Esophagus mucosa (tissue), 1 donor: ENCODE measurements at regions not wholly inside any gene's neighbourhood (a gene's known extent, or its start where the extent isn't known, plus 50 kb on each side); places are given as distances from the start of the nearest gene placed in this dataset.
"Not testable (repeated sequence)": the region's sequence is repeated elsewhere in the genome, so short reads cannot be mapped to it uniquely, and the experiment has no call there.

ENCODE experiments used
- ATAC-seq: fragments of 200-7000 bp; cut with Tn5 transposase; one replicate; pipeline ENCODE4 v1.9.1; 2020
- donor health status: DM: yes; HTN: yes; CAD: no.

DNA sequence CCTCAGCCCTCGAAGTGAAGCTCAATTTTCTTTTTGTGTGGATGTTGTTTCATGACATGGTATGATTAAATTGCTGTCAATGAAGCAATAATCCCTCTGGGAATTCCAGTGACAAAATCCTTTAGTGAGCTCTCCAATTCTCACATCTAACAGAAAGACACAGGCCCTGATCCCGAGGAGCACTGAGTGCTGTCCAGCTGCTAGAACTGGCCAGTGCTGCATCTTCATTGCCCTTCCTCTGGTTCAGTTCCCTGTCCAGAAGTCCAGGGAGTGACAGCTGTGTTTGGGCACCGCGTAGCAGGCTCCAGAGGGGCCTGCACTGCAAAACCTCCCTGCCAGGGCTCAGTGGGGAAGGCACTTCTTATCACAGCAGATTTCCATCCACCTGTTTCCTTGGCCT, 516.8 kb upstream of the ATP11B start:
- no peak for ATAC-seq

DNA sequence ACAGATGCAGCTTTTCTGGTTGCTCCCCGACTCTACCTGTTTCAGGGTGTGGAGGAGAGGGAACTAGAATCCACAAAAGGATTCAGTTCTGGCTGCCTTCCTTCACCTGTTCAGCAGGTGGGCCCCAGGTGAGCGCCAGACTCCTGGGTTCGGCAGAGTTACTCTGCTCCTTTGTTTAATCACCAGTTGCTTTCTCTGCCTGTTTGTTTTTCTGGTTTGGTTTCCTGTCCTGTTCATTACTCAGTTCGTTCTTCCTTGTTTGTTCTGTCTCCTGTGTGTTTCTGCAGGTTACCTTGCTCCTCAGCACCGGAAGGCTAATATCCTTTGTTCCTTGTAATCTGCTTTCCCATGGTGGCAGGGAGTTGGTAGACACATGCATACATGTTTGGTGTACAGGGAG, 508.5 kb upstream of the ATP11B start:
- peak; percentile 94 for ATAC-seq

DNA sequence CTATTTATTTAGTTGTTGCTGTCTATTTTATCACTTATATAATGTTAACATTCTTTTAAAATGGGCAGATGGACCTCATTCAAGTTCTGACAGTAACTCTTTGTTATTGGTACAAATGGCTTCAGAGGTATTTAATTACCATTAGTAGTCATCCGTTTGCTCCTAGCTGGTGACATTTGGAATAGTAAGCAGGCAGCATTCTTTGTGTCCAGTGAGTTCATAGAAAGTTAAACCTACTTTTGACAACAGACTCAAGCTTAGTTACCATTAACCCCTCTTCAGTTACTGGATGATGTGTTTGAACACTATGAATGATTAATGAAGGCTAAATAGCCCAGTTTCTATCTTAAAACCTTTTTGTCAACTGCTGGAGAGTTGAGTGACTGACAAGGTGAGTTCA, 500.7 kb upstream of the ATP11B start:
- no peak for ATAC-seq

DNA sequence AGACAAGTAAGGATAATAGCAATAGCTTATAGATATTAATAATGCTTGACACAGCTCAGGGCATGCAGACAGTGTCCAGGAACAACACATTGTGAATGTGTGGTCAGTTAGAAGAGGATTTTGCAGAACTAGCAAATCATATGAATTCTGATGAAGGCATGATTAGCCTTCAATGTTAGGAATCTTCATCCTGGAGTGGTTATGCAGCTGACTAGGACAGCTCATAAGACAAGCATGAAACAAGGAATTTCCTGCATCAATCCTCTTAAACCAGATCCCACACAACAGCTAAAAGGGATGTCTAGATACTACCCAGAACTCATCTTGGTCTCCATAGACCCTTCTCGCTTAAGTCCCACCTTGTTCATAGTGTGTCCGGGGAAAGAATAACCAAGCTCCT, 499.0 kb upstream of the ATP11B start:
- no peak for ATAC-seq

DNA sequence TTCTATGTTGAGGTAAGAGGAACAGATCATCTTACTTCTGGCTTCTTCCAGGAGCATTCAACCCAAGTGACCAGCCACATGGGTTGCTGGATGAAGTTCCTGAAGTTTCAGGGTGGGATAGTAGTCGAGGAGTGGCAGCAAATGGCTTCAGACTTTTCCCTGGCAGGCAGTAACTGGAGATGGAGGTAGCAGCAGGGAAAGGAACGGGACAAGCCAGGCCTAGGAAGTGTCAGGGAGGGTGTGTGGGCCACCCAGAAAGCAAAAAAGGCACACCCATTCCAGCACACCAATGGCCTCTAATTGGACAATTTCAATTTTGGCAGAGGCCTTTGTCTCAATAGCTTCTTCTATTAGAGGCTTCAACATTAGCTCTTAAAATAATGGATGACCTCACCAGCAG, 498.6 kb upstream of the ATP11B start:
- ATAC-seq: no peak

GRCh38 chr3:182300266-182300665, 493.0 kb upstream of the ATP11B start:
- no peak for ATAC-seq

- ATAC-seq: no peak
Observed at GRCh38 chr3:182303169-182303568, 490.1 kb upstream of the ATP11B start.

GRCh38 chr3:182305881-182306665, 487.2 kb upstream of the ATP11B start:
- ATAC-seq: no peak

- ATAC-seq: no peak
Observed at GRCh38 chr3:182308328-182308727, 485.0 kb upstream of the ATP11B start.

- peak; percentile 52 for ATAC-seq
Observed at GRCh38 chr3:182309120-182309519, 484.2 kb upstream of the ATP11B start.

DNA sequence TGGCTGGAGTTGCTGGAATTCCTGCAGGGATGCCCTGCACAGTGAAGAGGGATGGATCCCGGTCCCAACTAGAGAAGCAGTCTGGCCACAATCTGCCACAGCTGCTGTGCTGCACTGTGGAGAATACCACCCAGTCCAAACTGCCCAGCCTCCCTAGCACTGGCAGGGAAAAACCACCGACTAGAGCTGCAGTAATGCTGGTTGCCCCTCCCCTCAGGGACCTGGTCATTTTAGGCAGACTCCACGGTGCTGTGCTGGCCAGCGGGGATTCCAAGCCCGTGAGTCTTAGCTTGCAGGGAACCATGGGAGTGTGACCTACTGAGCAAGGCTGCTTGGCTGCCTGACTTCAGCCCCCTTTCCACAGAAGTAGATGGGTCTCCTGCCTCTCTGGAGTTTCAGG, 478.0 kb upstream of the ATP11B start:
- no peak for ATAC-seq

DNA sequence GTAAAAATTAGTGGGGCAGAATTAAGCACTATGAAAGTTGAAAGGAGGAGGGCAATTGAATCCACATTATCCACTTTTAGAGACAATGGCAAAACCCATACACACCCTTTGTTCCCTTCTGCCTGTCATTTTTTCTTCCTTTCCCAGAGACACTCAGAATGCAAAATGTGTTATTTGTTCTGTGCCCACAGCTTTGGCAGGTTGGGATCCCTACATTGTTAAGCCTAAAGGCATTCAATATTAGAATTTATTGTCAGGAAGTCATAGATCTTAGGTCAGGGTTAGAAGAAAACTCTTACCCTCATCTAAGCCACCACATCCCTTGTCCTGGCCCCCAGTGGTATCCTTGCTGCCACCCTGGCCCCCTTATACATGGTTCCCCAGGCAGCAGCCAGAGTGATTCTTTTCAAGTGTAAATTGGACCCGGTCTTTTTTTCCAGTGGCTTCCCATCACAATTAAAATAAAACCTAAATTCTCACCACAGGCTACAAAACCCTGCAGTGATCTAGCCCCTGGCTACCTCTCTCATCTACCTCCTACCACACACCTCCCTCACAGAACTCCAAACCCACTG, 470.1 kb upstream of the ATP11B start:
- ATAC-seq: no peak

- ATAC-seq: no peak
Observed at GRCh38 chr3:182323898-182324297, 469.4 kb upstream of the ATP11B start.

DNA sequence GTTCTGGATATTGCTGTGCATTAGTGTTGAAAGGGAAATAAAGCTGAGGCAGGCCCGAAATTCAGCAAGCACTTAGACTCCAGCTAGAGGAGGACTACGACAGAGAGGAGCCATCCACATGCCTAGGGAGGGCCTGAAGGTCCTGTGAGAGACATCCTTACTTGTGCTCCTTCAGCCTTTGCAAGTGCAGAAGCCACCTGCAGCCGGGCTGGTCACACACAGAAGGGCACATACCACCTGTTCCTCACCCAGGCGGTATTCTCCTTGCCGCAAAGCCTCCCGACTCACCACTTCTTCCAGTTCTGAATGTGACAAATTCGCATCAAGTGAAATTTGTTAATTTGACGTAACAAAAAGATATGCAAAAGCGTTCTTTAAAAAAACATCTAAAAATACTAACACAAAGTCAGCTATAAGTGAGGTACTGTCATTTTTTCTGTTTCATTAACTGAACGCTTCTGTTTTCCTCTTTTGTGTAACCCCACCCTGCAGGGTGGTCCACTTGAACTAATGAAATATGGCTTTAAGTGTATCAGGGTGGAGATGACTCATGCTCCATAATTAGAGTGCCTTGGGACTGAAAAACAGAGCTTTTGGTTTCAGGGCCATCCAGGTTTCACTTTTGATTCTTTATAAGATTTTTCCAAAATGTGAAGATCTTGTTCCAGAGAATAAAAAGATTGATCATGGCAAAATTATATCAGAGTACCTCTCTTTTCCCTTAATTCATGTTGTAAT, 467.9 kb upstream of the ATP11B start:
- no peak for ATAC-seq

DNA sequence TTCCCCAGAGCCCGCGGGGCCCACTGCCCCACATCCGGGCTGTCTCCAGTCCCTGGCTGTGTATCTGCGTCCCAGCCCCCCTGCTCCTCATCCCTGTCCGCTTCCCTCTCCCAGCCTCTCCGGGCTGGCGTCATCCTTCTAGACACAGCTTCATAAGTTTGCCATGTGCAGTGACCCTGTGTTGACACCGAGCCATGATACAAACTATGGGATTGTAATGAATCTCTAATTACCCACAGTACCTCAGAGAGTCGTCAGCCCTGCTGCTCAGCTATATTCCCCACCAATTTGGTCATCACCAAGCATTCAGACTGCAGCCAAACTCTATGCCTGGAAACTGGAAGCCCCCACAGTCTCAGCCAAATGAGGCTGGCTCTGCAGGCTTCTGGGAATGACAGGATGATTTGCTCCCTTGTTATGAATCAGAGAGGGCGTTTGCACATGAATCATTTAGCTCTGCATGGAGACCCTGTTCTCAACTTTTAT, 466.1 kb upstream of the ATP11B start:
- no peak for ATAC-seq

DNA sequence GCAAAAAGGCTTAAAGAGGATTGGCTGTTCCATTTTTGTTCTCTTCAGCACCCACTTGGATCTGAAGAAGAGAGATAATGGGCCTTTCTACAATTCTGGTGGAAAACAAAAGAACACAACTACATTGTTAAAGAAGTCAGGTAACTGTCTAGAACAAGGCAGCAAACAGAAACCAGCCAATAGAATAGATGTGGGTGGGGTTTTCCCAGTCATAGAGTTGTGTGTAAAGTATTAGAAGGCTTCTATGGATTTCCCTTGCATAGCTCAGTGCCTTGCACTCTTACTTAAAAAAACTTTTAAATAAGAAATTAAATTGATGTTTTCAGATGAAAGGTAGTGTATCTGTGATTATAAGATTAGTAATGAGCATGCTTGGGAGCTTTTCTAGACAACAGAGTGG, 462.7 kb upstream of the ATP11B start:
- no peak for ATAC-seq

DNA sequence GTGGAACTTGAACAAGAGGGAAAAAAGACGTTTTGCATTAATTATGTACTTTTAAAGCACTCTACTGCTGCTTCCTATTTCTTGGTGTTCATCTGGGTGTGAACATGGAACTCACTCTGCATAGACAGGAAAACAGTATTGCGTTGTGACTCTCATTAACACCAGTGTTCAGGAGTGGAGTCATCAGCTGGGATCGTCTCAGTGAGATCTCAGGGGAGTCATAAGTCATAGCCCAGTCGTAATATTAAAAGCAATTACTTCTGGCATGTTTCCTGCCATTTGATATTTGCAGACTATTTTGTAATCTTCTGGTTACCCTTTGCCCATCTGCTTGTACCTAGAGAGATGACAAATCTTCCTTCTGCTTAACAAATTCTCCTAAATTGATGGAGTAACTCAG, 462.0 kb upstream of the ATP11B start:
- peak; percentile 33 for ATAC-seq

- ATAC-seq: no peak
Observed at GRCh38 chr3:182342252-182342651, 451.1 kb upstream of the ATP11B start.

DNA sequence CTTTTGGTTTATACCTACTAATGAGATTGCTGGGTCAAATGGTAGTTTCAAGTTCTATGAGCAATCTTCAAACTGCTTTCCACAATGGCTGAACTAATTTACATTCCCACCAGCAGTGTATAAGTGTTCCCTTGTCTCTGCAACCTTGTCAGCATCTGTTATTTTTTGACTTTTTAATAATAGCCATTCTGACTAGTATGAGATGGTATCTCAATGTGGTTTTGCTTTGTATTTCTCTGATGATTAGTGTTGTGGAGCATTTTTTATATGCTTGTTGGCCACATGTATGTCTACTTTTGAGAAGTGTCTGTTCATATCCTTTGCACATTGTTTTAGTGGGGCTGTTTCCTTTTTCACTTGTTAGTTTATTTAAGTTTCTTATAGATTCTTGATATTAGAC, 449.3 kb upstream of the ATP11B start:
- ATAC-seq: not testable (repeated sequence)

GRCh38 chr3:182349051-182349450, 444.3 kb upstream of the ATP11B start:
- no peak for ATAC-seq

GRCh38 chr3:182349951-182350517, 443.3 kb upstream of the ATP11B start:
- no peak for ATAC-seq

- ATAC-seq: no peak
Observed at GRCh38 chr3:182357928-182358327, 435.4 kb upstream of the ATP11B start.

DNA sequence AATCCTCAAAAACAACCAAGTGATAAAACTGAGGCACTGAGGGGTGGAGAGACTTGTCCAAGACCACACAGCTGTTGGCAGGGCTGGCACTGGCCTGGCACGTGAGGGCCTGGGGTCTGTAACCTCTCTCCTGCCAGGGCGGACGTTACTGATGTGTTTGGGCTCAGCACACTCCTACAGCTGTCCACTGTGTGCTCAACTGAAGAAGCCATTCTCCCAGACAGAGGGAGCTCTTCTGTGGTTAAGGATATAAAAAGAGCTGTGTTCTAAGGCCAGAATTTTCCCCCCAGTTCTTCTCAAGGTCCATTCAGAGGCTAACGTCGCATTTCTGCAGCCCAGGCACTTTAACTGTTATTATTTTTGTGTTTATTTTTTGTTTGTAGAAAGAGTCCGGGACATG, 429.0 kb upstream of the ATP11B start:
- peak; percentile 34 for ATAC-seq
